GM12875 (cell line): ENCODE measurements at regions not wholly inside any gene's neighbourhood (a gene's known extent, or its start where the extent isn't known, plus 50 kb on each side); places are given as distances from the start of the nearest gene placed in this dataset.

Experiments used
- H3K4me3 ChIP-seq: one replicate; pipeline ENCODE4 v1.5.1; 2011; ENCODE audit warnings: low read depth, low read length, control low read depth
- TF ChIP-seq, protein P1 (sequence below): IDR thresholded peaks from 2 replicates; pipeline ENCODE4 v1.5.1; 2011; ENCODE audit warnings: low read depth, mild to moderate bottlenecking, control low read depth, inconsistent platforms, low read length, moderate library complexity, borderline replicate concordance; ENCODE audit not compliant: insufficient read depth

DNA sequence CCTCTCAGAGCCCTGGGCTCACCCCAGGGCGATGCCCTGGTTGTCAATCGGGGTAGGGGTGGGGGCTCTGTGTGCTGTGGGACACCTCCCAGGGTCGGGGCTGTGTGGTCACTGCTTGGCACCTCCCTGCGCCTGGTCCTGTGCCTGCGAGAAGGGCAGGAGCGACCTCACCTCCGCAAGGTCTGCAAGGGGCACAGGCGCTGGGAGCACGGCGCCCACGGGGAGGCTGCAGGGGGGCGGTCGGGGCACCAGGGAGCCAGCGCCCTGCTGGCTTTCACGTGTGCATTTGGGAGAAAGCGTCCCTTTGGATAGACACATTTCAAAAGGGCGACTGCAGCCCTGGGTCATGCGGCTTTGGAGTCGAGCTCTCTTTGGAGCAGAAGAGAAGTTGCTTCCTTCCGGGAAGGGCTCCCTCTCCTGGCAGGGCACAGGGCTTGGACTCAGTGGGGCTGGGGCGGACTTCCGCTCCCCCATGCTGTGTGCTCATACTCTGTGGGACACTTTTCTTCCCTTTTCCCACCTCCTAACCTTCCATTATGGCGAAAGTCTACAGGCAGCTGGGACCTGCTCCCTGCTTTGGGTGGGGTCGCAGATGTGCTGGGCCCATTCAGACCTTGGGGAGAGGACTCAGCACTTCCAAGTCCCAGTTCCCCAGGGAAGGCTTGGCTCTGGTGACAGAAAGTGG is 52.9 kb upstream of the SLC28A3 start:
- TF ChIP-seq, protein P1, sequence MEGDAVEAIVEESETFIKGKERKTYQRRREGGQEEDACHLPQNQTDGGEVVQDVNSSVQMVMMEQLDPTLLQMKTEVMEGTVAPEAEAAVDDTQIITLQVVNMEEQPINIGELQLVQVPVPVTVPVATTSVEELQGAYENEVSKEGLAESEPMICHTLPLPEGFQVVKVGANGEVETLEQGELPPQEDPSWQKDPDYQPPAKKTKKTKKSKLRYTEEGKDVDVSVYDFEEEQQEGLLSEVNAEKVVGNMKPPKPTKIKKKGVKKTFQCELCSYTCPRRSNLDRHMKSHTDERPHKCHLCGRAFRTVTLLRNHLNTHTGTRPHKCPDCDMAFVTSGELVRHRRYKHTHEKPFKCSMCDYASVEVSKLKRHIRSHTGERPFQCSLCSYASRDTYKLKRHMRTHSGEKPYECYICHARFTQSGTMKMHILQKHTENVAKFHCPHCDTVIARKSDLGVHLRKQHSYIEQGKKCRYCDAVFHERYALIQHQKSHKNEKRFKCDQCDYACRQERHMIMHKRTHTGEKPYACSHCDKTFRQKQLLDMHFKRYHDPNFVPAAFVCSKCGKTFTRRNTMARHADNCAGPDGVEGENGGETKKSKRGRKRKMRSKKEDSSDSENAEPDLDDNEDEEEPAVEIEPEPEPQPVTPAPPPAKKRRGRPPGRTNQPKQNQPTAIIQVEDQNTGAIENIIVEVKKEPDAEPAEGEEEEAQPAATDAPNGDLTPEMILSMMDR = no peak
- no peak overlapping the region for H3K4me3 ChIP-seq

DNA sequence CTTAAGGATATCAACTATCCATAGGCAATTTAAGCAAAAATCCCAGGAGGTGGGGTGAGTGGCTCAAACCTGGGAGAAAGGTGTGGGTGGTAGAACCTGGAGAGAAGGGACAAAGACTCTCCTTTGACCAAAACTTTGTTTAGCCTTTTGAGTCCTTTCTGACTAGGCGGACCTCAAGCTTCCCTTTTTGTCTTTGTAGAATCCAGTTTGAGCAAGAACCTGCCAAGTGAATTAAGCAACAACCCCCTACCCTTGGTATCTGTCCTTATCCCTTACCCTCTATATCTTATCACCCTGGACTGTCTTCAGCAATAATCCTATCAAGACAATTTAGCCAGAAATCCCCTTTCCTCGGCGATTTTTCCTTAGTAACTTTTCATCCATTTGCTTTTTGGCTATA is 53.5 kb upstream of the SLC28A3 start:
- TF ChIP-seq, protein P1 = no peak
- H3K4me3 ChIP-seq = no peak overlapping the region

DNA sequence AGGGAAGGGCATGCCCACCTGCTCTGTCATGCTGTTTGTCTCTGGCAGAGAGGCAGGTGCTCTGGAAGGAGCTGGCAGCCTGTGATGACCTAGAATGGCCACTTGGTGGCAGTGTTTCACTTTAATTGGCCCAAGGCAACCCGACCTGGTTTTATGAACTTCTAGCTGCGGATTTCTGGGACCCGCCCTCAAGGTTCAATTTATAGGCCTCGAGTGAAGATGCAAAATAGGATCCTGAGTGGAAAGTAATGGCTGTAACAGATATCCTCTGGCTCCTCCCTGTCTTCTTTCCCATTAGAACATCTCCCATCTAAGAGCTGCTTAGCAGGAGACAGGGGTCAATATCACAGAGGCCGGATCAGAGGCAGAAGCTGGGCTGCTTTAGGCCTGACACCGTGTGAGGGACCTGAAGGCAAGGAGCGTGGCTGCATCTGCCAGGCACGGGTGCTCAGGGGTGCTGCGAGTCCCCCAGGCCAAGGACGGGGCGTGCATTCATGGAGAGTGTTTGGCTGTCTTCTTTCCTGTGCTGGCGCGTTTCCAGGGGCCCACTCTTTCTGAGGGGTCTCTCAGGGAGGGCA is 56.7 kb upstream of the SLC28A3 start:
- no peak overlapping the region for H3K4me3 ChIP-seq
- TF ChIP-seq, protein P1 = peak; percentile 82

DNA sequence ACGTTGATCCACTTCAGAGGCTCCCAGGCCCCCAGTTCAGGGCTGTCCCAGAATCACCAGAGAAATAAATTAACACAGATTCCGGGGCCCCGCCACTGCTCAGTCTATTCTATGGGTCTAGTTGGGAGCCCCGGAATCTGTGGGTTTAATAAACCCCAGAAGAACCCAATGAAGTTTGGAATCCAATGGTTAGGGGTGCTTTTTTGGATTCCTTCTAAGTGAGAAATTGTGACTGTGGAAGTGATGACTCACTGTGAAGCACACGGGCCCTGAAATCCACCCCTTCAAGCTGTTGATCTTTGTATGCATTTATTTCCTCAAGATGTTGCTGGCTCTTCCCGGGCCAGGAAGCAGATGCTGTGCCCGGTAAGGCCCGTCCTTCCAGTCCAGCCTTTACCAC is 57.3 kb upstream of the SLC28A3 start:
- H3K4me3 ChIP-seq = no peak overlapping the region
- TF ChIP-seq, protein P1 = no peak

DNA sequence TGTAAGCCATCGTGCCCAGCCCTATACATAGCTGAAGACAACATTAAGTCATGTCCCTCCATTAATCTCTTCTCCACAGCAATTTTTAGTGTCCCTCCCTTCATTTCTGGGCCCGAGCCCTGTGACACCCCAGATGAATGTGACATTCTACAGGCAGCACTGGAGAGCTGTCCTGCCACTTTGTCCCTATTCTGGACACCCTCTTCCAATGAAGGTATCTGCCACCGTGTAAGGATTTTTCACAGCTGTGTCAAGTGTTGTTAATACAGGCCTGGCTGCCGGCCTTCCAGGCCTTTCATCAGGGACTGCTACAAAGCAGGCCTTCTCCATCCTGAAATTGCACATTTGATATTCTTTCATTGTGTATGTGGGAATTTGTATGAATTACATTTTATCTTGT is 62.0 kb upstream of the SLC28A3 start:
- H3K4me3 ChIP-seq = no peak overlapping the region
- TF ChIP-seq, protein P1 = no peak

DNA sequence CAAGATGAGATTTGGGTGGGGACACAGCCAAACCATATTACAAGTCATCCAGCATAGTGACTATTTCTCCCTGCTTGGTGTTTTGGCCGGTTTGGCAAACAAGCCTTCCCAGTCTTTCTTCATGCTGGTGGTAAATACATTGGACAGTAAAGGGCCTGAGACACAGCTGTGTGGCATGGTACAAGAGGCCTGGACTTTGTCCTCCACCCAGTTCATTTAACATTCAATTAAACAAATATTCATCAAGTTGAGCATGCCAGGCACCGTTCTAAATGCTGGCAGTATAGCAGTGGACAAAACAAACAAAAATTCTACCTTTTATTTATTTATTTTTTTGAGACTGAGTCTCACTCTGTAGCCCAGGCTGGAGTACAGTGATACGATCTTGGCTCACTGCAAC is 62.7 kb upstream of the SLC28A3 start:
- H3K4me3 ChIP-seq = no peak overlapping the region
- TF ChIP-seq, protein P1 = no peak

DNA sequence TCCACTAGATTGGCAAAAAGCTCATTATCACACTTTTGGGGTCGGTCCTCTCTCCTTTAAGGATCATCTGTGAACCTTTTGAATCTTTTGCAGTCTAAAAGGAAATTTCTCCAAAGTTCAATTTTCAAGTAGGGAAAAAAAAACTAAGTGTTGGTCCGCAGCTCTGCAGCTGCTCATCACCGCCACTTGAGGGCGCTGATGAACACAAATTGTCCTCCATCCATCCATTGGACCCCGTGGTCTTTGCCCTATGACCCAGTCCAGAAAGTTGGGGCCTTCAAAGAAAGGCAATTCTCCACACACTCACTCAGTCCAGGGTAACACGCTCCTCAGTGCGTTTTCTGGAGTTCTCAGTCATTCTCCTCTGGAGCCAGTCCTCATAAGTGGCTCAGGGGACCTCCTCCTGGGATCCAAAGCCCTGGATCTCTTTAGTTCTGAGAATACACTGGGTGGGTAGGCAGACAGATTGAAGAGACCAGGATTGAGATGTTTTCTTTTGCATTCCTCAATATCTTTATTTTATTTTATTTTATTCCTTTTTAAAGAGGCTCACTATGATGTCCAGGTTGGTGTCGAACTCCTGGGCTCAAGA is 63.6 kb upstream of the SLC28A3 start:
- TF ChIP-seq, protein P1 = peak; percentile 69
- H3K4me3 ChIP-seq = no peak overlapping the region
